ENCODE measurements at regions not wholly inside any gene's neighbourhood (a gene's known extent, or its start where the extent isn't known, plus 50 kb on each side); places are given as distances from the start of the nearest gene placed in this dataset.

- TF ChIP-seq CTCF (IDR thresholded peaks at IDR 0.05) (no peak), POLR2A (IDR thresholded peaks at IDR 0.05) (no peak)
Measured at GRCh38 chr18:54052259-54052658, 172.2 kb downstream of the MBD2 start.
